Ishikawa (cell line): ENCODE measurements at regions not wholly inside any gene's neighbourhood (a gene's known extent, or its start where the extent isn't known, plus 50 kb on each side); places are given as distances from the start of the nearest gene placed in this dataset.

Experiments used
- CEBPB ChIP-seq: IDR thresholded peaks from 2 replicates; pipeline ENCODE4 v1.6.1; 2012
- CREB1 ChIP-seq: IDR thresholded peaks from 2 replicates; pipeline ENCODE4 v1.6.1; 2012; ENCODE audit warnings: low read depth
- EGR1 ChIP-seq: IDR thresholded peaks from 2 replicates; pipeline ENCODE4 v1.6.1; 2012
- EP300 ChIP-seq: IDR thresholded peaks from 2 replicates; pipeline ENCODE4 v1.6.1; 2012; ENCODE audit warnings: borderline replicate concordance
- FOXM1 ChIP-seq: IDR thresholded peaks from 2 replicates; pipeline ENCODE4 v1.6.1; 2012; ENCODE audit warnings: low read depth, borderline replicate concordance
- RAD21 ChIP-seq: IDR thresholded peaks from 2 replicates; pipeline ENCODE4 v1.6.1; 2012; ENCODE audit warnings: low read depth
- TAF1 ChIP-seq: IDR thresholded peaks from 2 replicates; pipeline ENCODE4 v1.6.1; 2012; ENCODE audit warnings: low read depth, mild to moderate bottlenecking
- TCF12 ChIP-seq: IDR thresholded peaks from 2 replicates; pipeline ENCODE4 v1.6.1; 2012; ENCODE audit warnings: low read depth
- TEAD4 ChIP-seq: IDR thresholded peaks from 2 replicates; pipeline ENCODE4 v1.6.1; 2012
- YY1 ChIP-seq: IDR thresholded peaks from 2 replicates; pipeline ENCODE4 v1.6.1; 2012; ENCODE audit warnings: low read depth
- TF ChIP-seq, protein P1 (sequence below): IDR thresholded peaks from 2 replicates; pipeline ENCODE4 v1.6.1; 2012; ENCODE audit warnings: low read depth, mild to moderate bottlenecking
- TF ChIP-seq, protein P2 (sequence below): IDR thresholded peaks from 2 replicates; pipeline ENCODE4 v1.6.1; 2012
- TF ChIP-seq, protein P3 (sequence below): IDR thresholded peaks from 2 replicates; pipeline ENCODE4 v1.6.1; 2012

DNA sequence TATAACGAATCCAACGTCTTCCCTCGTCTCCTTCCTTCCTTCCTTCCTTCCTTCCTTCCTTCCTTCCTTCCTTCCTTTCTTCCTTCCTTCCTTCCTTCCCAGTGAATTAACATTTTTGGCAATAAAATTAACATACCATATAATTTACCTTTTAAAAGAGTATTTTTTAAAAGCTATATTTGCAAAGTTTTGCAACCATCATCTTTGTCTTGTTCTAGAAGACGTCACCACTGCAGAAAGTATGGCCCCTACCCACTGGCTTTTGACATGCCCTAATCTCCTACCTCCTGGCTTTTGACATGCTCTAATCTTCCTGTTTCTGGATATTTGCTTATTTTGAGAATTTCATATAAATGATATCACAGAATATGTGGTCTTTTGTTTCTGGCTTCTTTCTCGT is 1023.9 kb upstream of the ZEB2 start:
- TF ChIP-seq YY1 (no peak), FOXM1 (no peak), RAD21 (no peak), CEBPB (no peak), TCF12 (no peak), EGR1 (no peak), CREB1 (no peak), EP300 (no peak), TAF1 (no peak), TEAD4 (no peak)
- TF ChIP-seq, protein P1, sequence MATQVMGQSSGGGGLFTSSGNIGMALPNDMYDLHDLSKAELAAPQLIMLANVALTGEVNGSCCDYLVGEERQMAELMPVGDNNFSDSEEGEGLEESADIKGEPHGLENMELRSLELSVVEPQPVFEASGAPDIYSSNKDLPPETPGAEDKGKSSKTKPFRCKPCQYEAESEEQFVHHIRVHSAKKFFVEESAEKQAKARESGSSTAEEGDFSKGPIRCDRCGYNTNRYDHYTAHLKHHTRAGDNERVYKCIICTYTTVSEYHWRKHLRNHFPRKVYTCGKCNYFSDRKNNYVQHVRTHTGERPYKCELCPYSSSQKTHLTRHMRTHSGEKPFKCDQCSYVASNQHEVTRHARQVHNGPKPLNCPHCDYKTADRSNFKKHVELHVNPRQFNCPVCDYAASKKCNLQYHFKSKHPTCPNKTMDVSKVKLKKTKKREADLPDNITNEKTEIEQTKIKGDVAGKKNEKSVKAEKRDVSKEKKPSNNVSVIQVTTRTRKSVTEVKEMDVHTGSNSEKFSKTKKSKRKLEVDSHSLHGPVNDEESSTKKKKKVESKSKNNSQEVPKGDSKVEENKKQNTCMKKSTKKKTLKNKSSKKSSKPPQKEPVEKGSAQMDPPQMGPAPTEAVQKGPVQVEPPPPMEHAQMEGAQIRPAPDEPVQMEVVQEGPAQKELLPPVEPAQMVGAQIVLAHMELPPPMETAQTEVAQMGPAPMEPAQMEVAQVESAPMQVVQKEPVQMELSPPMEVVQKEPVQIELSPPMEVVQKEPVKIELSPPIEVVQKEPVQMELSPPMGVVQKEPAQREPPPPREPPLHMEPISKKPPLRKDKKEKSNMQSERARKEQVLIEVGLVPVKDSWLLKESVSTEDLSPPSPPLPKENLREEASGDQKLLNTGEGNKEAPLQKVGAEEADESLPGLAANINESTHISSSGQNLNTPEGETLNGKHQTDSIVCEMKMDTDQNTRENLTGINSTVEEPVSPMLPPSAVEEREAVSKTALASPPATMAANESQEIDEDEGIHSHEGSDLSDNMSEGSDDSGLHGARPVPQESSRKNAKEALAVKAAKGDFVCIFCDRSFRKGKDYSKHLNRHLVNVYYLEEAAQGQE = no peak
- TF ChIP-seq, protein P2, sequence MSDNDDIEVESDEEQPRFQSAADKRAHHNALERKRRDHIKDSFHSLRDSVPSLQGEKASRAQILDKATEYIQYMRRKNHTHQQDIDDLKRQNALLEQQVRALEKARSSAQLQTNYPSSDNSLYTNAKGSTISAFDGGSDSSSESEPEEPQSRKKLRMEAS = no peak
- TF ChIP-seq, protein P3, sequence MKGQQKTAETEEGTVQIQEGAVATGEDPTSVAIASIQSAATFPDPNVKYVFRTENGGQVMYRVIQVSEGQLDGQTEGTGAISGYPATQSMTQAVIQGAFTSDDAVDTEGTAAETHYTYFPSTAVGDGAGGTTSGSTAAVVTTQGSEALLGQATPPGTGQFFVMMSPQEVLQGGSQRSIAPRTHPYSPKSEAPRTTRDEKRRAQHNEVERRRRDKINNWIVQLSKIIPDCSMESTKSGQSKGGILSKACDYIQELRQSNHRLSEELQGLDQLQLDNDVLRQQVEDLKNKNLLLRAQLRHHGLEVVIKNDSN = no peak
